ENCODE measurements at regions not wholly inside any gene's neighbourhood (a gene's known extent, or its start where the extent isn't known, plus 50 kb on each side); places are given as distances from the start of the nearest gene placed in this dataset.

DNA sequence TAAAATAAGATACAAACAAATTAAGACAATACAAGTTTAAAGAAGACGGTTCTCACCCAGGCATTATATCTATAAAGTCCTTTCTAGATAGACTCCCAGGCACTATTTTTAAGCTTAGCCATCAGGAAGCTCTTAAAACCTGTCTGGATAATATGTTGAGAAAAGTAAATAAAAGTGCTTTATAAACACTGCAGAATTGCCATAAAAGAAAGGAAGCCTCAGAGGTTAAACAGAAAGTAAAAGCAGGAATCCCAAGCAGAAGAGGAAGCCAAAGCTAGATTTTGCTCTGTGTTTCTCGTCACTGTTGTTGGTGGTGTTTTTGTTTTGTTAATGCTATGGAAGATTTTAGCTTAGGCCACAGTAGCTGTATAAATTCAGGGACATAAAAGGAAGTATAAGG lies 1267.3 kb downstream of the PCDH19 start:
- no peaks in the 10 kb centered on the region for H3K27me3 ChIP-seq (ENCODE audit: control insufficient read depth in 2 of 2, insufficient read depth in 1 of 2, low read length in 1 of 2)
- H3K36me3 ChIP-seq (ENCODE audit: control insufficient read depth in 2 of 2, insufficient read depth in 2 of 2, low read length in 1 of 2), result no peaks in the 10 kb centered on the region
- H3K27ac ChIP-seq (ENCODE audit: low read depth in 1 of 2, low read length in 1 of 2), result no peak overlapping the region
- H3K4me3 ChIP-seq (ENCODE audit: low read length in 2 of 2), result no peak overlapping the region
- no peak for DNase-seq (ENCODE audit: low read depth in 6 of 9, low spot score in 9 of 9)
- no peaks in the 10 kb centered on the region for H3K4me1 ChIP-seq (ENCODE audit: control insufficient read depth in 2 of 2, insufficient read depth in 2 of 2, low read length in 2 of 2)
- 60% methylated on average over 2 of the region's 2 CpGs for WGBS
- H3K9me3 ChIP-seq (ENCODE audit: control insufficient read depth in 2 of 2, insufficient read depth in 1 of 2, low read length in 1 of 2), result peaks cover 0 to 6% of the 10 kb centered on the region in 2 donors

DNA sequence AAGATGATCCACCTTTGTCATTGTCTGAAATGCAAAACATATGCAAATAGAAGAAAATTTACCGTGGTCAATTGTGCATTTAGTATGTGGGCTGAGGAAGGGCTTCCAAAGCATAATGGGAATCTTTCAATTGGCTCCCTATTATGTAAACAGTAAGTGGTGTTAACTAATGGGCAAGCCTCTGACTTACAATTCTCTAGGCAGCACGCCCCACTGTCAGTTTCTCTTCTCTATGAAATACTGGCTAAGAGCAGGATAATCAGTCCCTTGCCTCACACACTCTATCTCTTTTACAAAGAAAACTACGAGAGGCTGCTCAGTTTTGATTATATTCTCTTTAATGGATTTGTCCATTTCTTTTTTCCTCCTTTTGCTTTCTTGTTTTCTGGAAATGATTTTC lies 1272.6 kb downstream of the PCDH19 start:
- no peaks in the 10 kb centered on the region for H3K27me3 ChIP-seq (ENCODE audit: control insufficient read depth in 2 of 2, insufficient read depth in 1 of 2, low read length in 1 of 2)
- 67% methylated on average over 3 of the region's 3 CpGs for WGBS
- H3K9me3 ChIP-seq (ENCODE audit: control insufficient read depth in 2 of 2, insufficient read depth in 1 of 2, low read length in 1 of 2), result no peaks in the 10 kb centered on the region
- no peak overlapping the region for H3K27ac ChIP-seq (ENCODE audit: low read depth in 1 of 2, low read length in 1 of 2)
- H3K36me3 ChIP-seq (ENCODE audit: control insufficient read depth in 2 of 2, insufficient read depth in 2 of 2, low read length in 1 of 2), result no peaks in the 10 kb centered on the region
- DNase-seq (ENCODE audit: low read depth in 6 of 9, low spot score in 9 of 9), result no peak
- no peaks in the 10 kb centered on the region for H3K4me1 ChIP-seq (ENCODE audit: control insufficient read depth in 2 of 2, insufficient read depth in 2 of 2, low read length in 2 of 2)
- H3K4me3 ChIP-seq (ENCODE audit: low read length in 2 of 2), result no peak overlapping the region

DNA sequence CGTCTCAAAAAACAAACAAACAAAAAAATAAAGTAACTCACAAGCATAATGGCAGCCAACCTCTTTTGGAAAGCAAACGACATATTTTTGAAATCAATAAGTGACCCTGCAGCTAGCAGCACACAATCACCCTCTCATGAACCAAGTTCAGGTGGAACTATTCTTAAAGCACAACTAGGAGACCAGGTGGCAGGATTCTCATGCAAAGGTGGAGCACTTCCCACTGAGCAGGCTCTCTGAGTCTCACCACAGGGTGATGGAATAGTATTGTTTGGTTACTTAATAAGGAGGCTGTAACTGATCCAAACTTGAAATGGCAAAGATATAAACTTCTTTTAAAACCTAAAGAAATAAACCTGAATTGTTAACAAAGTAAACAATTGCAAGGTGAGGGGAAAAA lies 1293.1 kb downstream of the PCDH19 start:
- no peak for DNase-seq (ENCODE audit: low read depth in 6 of 9, low spot score in 9 of 9)
- no peaks in the 10 kb centered on the region for H3K4me1 ChIP-seq (ENCODE audit: control insufficient read depth in 2 of 2, insufficient read depth in 2 of 2, low read length in 2 of 2)
- no peak overlapping the region for H3K27ac ChIP-seq (ENCODE audit: low read depth in 1 of 2, low read length in 1 of 2)
- 68% methylated on average over 2 of the region's 2 CpGs for WGBS
- H3K36me3 ChIP-seq (ENCODE audit: control insufficient read depth in 2 of 2, insufficient read depth in 2 of 2, low read length in 1 of 2), result no peaks in the 10 kb centered on the region
- H3K9me3 ChIP-seq (ENCODE audit: control insufficient read depth in 2 of 2, insufficient read depth in 1 of 2, low read length in 1 of 2), result no peaks in the 10 kb centered on the region
- H3K27me3 ChIP-seq (ENCODE audit: control insufficient read depth in 2 of 2, insufficient read depth in 1 of 2, low read length in 1 of 2), result no peaks in the 10 kb centered on the region
- H3K4me3 ChIP-seq (ENCODE audit: low read length in 2 of 2), result no peak overlapping the region

- H3K4me1 ChIP-seq (ENCODE audit: control insufficient read depth in 2 of 2, insufficient read depth in 2 of 2, low read length in 2 of 2), result no peaks in the 10 kb centered on the region
- H3K36me3 ChIP-seq (ENCODE audit: control insufficient read depth in 2 of 2, insufficient read depth in 2 of 2, low read length in 1 of 2), result no peaks in the 10 kb centered on the region
- H3K9me3 ChIP-seq (ENCODE audit: control insufficient read depth in 2 of 2, insufficient read depth in 1 of 2, low read length in 1 of 2), result peaks cover 0 to 4% of the 10 kb centered on the region in 2 donors
- H3K27ac ChIP-seq (ENCODE audit: low read depth in 1 of 2, low read length in 1 of 2), result no peak overlapping the region
- DNase-seq (ENCODE audit: low read depth in 6 of 9, low spot score in 9 of 9), result no peak
- no peaks in the 10 kb centered on the region for H3K27me3 ChIP-seq (ENCODE audit: control insufficient read depth in 2 of 2, insufficient read depth in 1 of 2, low read length in 1 of 2)
- no peak overlapping the region for H3K4me3 ChIP-seq (ENCODE audit: low read length in 2 of 2)
- 57% methylated on average over 4 of the region's 4 CpGs for WGBS
These were observed 1314.0 kb downstream of the PCDH19 start for GRCh38 chrX:99095965-99096635.

GRCh38 chrX:99091459-99091858 lies 1318.6 kb downstream of the PCDH19 start:
- WGBS, result 96% methylated on average over 1 of the region's 1 CpG
- DNase-seq (ENCODE audit: low read depth in 6 of 9, low spot score in 9 of 9), result no peak
- Histone ChIP-seq H3K27me3 (ENCODE audit: control insufficient read depth in 2 of 2, insufficient read depth in 1 of 2, low read length in 1 of 2) (no peaks in the 10 kb centered on the region), H3K4me1 (ENCODE audit: control insufficient read depth in 2 of 2, insufficient read depth in 2 of 2, low read length in 2 of 2) (no peaks in the 10 kb centered on the region), H3K4me3 (ENCODE audit: low read length in 2 of 2) (no peak overlapping the region), H3K9me3 (ENCODE audit: control insufficient read depth in 2 of 2, insufficient read depth in 1 of 2, low read length in 1 of 2) (no peaks in the 10 kb centered on the region), H3K27ac (ENCODE audit: low read depth in 1 of 2, low read length in 1 of 2) (no peak overlapping the region), H3K36me3 (ENCODE audit: control insufficient read depth in 2 of 2, insufficient read depth in 2 of 2, low read length in 1 of 2) (no peaks in the 10 kb centered on the region)

GRCh38 chrX:99078301-99078700 lies 1331.8 kb downstream of the PCDH19 start:
- no peaks in the 10 kb centered on the region for H3K36me3 ChIP-seq (ENCODE audit: control insufficient read depth in 2 of 2, insufficient read depth in 2 of 2, low read length in 1 of 2)
- H3K4me1 ChIP-seq (ENCODE audit: control insufficient read depth in 2 of 2, insufficient read depth in 2 of 2, low read length in 2 of 2), result no peaks in the 10 kb centered on the region
- no peak overlapping the region for H3K27ac ChIP-seq (ENCODE audit: low read depth in 1 of 2, low read length in 1 of 2)
- no peak overlapping the region for H3K4me3 ChIP-seq (ENCODE audit: low read length in 2 of 2)
- DNase-seq (ENCODE audit: low read depth in 6 of 9, low spot score in 9 of 9), result no peak
- H3K27me3 ChIP-seq (ENCODE audit: control insufficient read depth in 2 of 2, insufficient read depth in 1 of 2, low read length in 1 of 2), result no peaks in the 10 kb centered on the region
- peaks cover 0 to 3% of the 10 kb centered on the region in 2 donors for H3K9me3 ChIP-seq (ENCODE audit: control insufficient read depth in 2 of 2, insufficient read depth in 1 of 2, low read length in 1 of 2)
- WGBS, result 92% methylated on average over 4 of the region's 4 CpGs

GRCh38 chrX:99077099-99077498 lies 1333.0 kb downstream of the PCDH19 start:
- WGBS, result 97% methylated on average over 3 of the region's 3 CpGs
- no peaks in the 10 kb centered on the region for H3K27me3 ChIP-seq (ENCODE audit: control insufficient read depth in 2 of 2, insufficient read depth in 1 of 2, low read length in 1 of 2)

DNA sequence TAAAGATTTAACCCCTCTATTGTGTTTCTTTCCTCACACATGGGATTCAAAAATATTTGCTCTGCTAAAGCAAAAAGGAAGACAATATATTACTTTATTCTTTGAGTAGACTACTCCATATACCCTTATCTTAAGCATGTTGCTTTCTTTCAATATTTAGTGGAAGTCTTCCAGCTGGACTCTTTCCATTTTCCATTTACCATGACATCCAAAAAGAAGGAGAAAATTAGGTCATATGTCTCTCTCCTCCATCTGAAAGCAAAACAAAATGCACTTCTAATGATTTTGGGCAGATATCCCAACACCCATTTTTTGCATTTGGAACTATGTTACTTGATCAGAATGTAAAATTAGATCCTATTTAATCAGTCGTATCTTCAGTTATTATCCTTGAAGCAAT lies 1336.5 kb downstream of the PCDH19 start:
- no peak for DNase-seq (ENCODE audit: low read depth in 6 of 9, low spot score in 9 of 9)
- WGBS, result 84% methylated on average over 1 of the region's 1 CpG

More at GRCh38 chrX:99077099-99077498, 1333.0 kb downstream of the PCDH19 start:
- no peaks in the 10 kb centered on the region for H3K36me3 ChIP-seq (ENCODE audit: control insufficient read depth in 2 of 2, insufficient read depth in 2 of 2, low read length in 1 of 2)
- H3K4me3 ChIP-seq (ENCODE audit: low read length in 2 of 2), result no peak overlapping the region
- H3K4me1 ChIP-seq (ENCODE audit: control insufficient read depth in 2 of 2, insufficient read depth in 2 of 2, low read length in 2 of 2), result no peaks in the 10 kb centered on the region
- DNase-seq (ENCODE audit: low read depth in 6 of 9, low spot score in 9 of 9), result no peak
- H3K9me3 ChIP-seq (ENCODE audit: control insufficient read depth in 2 of 2, insufficient read depth in 1 of 2, low read length in 1 of 2), result peaks cover 0 to 3% of the 10 kb centered on the region in 2 donors
- H3K27ac ChIP-seq (ENCODE audit: low read depth in 1 of 2, low read length in 1 of 2), result no peak overlapping the region

GRCh38 chrX:99051639-99052038 lies 1358.4 kb downstream of the PCDH19 start:
- Histone ChIP-seq H3K9me3 (ENCODE audit: control insufficient read depth in 2 of 2, insufficient read depth in 1 of 2, low read length in 1 of 2) (no peaks in the 10 kb centered on the region), H3K27me3 (ENCODE audit: control insufficient read depth in 2 of 2, insufficient read depth in 1 of 2, low read length in 1 of 2) (no peaks in the 10 kb centered on the region), H3K4me1 (ENCODE audit: control insufficient read depth in 2 of 2, insufficient read depth in 2 of 2, low read length in 2 of 2) (no peaks in the 10 kb centered on the region), H3K36me3 (ENCODE audit: control insufficient read depth in 2 of 2, insufficient read depth in 2 of 2, low read length in 1 of 2) (no peaks in the 10 kb centered on the region), H3K4me3 (ENCODE audit: low read length in 2 of 2) (no peak overlapping the region), H3K27ac (ENCODE audit: low read depth in 1 of 2, low read length in 1 of 2) (no peak overlapping the region)
- no peak for DNase-seq (ENCODE audit: low read depth in 6 of 9, low spot score in 9 of 9)

More for the DNA sequence above, 1336.5 kb downstream of the PCDH19 start:
- Histone ChIP-seq H3K9me3 (ENCODE audit: control insufficient read depth in 2 of 2, insufficient read depth in 1 of 2, low read length in 1 of 2) (peaks cover 0 to 3% of the 10 kb centered on the region in 2 donors), H3K4me3 (ENCODE audit: low read length in 2 of 2) (no peak overlapping the region), H3K27me3 (ENCODE audit: control insufficient read depth in 2 of 2, insufficient read depth in 1 of 2, low read length in 1 of 2) (no peaks in the 10 kb centered on the region), H3K27ac (ENCODE audit: low read depth in 1 of 2, low read length in 1 of 2) (no peak overlapping the region), H3K4me1 (ENCODE audit: control insufficient read depth in 2 of 2, insufficient read depth in 2 of 2, low read length in 2 of 2) (no peaks in the 10 kb centered on the region), H3K36me3 (ENCODE audit: control insufficient read depth in 2 of 2, insufficient read depth in 2 of 2, low read length in 1 of 2) (no peaks in the 10 kb centered on the region)
